Gastroesophageal sphincter (tissue), 3 donors: ENCODE measurements at regions not wholly inside any gene's neighbourhood (a gene's known extent, or its start where the extent isn't known, plus 50 kb on each side); places are given as distances from the start of the nearest gene placed in this dataset.

Source experiments
- EP300 ChIP-seq: sonication (generic); formaldehyde crosslinking; IDR thresholded peaks from one replicate; pipeline ENCODE4 v1.6.1; 2017; ENCODE audit warnings: antibody characterized with exemption, mild to moderate bottlenecking
- POLR2AphosphoS5 ChIP-seq: sonication (generic); formaldehyde crosslinking; IDR thresholded peaks from one replicate; pipeline ENCODE4 v1.6.1; 2017; ENCODE audit warnings: antibody characterized with exemption
- TF ChIP-seq, protein P1 (sequence below), 4 experiments: fragments of 200-600 bp in 2 of 4; fragments of 450-650 bp in 2 of 4; sonication (generic) in 1 of 4; IDR thresholded peaks; one replicate each; pipeline ENCODE4 v1.5.1; 2017 to 2019; ENCODE audit warnings: antibody characterized with exemption in 4 of 4, mild to moderate bottlenecking in 2 of 4, moderate library complexity in 2 of 4

DNA sequence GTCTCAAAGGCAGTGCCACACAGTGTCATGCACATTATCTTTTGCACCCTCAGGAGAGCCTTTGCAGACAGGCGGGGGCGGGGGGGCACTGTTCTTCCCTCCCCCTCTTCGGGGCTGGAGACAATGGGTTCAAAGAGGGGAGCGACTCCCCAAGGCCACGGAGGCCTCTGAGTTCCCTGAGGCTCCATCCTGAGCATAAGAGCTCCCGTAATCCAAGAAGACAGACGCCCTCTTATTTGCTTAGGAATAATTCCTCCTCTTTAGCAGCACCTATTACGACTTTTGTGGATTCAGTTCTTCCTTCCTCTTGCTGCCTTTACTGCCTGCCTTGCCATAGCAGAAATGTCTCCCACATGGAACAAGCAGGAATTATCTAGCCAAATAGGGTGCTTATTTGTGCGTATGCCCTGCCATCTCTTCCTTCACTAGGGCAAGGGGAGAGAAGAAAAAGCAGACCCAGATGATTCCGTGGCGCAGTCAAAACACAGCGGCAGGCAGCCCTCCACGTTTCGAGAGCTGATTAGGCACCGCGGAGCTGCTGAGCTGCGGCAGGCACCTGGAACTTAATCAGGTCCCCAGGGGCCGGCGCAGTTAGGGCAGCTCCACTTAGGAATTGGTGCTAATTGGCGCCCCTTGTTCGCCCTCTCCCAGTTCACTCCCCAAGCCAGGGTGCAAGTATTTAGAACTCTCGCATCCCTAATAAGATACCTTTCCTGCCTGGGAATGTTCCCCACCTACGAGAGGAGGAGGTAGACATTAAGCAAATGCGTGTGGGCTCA lies 233.4 kb upstream of the MYT1L start:
- TF ChIP-seq EP300 (no peak), POLR2AphosphoS5 (no peak)
- TF ChIP-seq, protein P1, sequence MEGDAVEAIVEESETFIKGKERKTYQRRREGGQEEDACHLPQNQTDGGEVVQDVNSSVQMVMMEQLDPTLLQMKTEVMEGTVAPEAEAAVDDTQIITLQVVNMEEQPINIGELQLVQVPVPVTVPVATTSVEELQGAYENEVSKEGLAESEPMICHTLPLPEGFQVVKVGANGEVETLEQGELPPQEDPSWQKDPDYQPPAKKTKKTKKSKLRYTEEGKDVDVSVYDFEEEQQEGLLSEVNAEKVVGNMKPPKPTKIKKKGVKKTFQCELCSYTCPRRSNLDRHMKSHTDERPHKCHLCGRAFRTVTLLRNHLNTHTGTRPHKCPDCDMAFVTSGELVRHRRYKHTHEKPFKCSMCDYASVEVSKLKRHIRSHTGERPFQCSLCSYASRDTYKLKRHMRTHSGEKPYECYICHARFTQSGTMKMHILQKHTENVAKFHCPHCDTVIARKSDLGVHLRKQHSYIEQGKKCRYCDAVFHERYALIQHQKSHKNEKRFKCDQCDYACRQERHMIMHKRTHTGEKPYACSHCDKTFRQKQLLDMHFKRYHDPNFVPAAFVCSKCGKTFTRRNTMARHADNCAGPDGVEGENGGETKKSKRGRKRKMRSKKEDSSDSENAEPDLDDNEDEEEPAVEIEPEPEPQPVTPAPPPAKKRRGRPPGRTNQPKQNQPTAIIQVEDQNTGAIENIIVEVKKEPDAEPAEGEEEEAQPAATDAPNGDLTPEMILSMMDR (IDR thresholded peaks at IDR 0.05): no peak
